ENCODE measurements at regions not wholly inside any gene's neighbourhood (a gene's known extent, or its start where the extent isn't known, plus 50 kb on each side); places are given as distances from the start of the nearest gene placed in this dataset.

GRCh38 chr11:57116654-57117053 lies 65.1 kb upstream of the LRRC55 start:
- TF ChIP-seq CBX8 (IDR thresholded peaks at IDR 0.05; ENCODE audit: borderline replicate concordance, extremely low read depth, low read depth, low read length, poor library complexity, severe bottlenecking) (no peak), JUND (IDR thresholded peaks at IDR 0.05; ENCODE audit: borderline replicate concordance, low read depth, low read length) (no peak), JUND (tag; IDR thresholded peaks at IDR 0.05; ENCODE audit: borderline replicate concordance, low read depth, low read length) (no peak), ZFP30 (CRISPR knock-in tag; IDR thresholded peaks at IDR 0.05; ENCODE audit: borderline replicate concordance) (no peak), ZNF384 (IDR thresholded peaks at IDR 0.05; ENCODE audit: low read depth, low read length) (no peak), MYC (IDR thresholded peaks at IDR 0.05; ENCODE audit: low read depth, low read length) (no peak), MYC (CRISPR knock-in tag; IDR thresholded peaks at IDR 0.05; ENCODE audit: borderline replicate concordance, low read depth) (no peak)
- TF ChIP-seq, protein P1, sequence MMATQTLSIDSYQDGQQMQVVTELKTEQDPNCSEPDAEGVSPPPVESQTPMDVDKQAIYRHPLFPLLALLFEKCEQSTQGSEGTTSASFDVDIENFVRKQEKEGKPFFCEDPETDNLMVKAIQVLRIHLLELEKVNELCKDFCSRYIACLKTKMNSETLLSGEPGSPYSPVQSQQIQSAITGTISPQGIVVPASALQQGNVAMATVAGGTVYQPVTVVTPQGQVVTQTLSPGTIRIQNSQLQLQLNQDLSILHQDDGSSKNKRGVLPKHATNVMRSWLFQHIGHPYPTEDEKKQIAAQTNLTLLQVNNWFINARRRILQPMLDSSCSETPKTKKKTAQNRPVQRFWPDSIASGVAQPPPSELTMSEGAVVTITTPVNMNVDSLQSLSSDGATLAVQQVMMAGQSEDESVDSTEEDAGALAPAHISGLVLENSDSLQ (IDR thresholded peaks at IDR 0.05), result no peak
- TF ChIP-seq, protein P2, sequence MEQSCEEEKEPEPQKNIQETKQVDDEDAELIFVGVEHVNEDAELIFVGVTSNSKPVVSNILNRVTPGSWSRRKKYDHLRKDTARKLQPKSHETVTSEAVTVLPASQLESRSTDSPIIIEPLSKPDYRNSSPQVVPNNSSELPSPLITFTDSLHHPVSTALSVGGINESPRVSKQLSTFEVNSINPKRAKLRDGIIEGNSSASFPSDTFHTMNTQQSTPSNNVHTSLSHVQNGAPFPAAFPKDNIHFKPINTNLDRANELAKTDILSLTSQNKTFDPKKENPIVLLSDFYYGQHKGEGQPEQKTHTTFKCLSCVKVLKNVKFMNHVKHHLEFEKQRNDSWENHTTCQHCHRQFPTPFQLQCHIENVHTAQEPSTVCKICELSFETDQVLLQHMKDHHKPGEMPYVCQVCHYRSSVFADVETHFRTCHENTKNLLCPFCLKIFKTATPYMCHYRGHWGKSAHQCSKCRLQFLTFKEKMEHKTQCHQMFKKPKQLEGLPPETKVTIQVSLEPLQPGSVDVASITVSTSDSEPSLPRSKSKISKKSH (CRISPR knock-in tag; IDR thresholded peaks at IDR 0.05), result no peak
- TF ChIP-seq, protein P3, sequence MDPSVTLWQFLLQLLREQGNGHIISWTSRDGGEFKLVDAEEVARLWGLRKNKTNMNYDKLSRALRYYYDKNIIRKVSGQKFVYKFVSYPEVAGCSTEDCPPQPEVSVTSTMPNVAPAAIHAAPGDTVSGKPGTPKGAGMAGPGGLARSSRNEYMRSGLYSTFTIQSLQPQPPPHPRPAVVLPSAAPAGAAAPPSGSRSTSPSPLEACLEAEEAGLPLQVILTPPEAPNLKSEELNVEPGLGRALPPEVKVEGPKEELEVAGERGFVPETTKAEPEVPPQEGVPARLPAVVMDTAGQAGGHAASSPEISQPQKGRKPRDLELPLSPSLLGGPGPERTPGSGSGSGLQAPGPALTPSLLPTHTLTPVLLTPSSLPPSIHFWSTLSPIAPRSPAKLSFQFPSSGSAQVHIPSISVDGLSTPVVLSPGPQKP (CRISPR knock-in tag; IDR thresholded peaks at IDR 0.05), result no peak
